ENCODE measurements at regions not wholly inside any gene's neighbourhood (a gene's known extent, or its start where the extent isn't known, plus 50 kb on each side); places are given as distances from the start of the nearest gene placed in this dataset.

DNA sequence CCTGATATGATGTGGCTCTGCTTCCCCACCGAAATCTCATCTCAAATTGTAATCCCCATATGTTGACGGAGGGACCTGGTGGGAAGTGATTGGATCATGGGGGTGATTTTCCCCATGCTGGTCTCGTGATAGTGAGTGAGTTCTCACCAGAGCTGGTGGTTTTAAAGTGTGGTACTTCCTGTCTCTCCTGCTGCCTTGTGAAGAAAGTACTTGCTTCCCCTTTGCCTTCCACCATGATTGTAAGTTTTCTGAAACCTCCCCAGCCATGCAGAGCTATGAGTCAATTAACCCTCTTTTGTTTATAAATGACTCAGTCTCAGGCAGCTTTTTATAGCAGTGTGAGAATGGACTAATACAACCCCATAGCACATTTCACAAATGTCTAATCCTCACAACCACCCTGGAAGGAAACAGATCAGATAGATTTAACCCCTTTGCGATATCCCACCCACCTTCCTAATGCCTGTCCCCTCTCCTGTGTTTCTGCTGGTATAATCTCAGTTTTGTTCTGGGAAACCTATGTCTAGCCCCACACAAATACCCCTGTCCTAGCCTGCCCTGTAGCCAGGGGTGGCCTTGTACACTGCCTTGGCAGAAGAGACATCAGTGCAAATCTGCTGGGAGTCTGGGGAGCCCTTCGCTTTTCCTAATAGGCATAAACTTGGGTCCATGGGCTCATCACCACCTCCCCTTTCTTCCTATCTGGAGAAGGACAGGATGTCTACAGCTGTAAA lies 157.0 kb upstream of the RAI14 start:
- in situ Hi-C loops (cut with MboI; ENCODE audit: low sequenced_read_pairs), result loop anchor here (25.0 kb wide), 1 partner anchor 413 kb away; the partner anchor contains the start of genes BRIX1 and RAD1

GRCh38 chr5:34500236-34500847 lies 155.8 kb upstream of the RAI14 start:
- in situ Hi-C loops (cut with MboI; ENCODE audit: low sequenced_read_pairs), result no loop called here

GRCh38 chr5:34501016-34501415 lies 155.1 kb upstream of the RAI14 start:
- in situ Hi-C loops (cut with MboI; ENCODE audit: low sequenced_read_pairs), result no loop called here

DNA sequence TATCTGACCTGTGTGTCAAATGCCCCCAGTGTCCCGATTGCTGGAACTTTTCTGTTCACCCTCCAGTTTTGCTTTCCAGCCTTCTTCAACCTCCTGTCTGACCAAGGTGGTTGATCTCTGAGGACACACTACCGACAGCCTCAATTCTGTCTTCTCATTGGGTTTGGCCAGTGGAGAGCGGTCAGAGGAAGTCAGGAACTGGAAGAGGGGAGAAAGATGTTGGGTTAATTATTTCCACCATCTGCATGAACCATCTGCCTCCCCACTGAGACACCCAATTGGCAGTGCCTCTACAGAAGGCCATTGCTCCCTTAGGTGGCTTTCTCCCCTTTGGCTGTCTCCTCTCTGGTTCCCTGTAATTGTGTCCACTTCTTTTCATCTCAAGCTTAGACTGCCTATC lies 154.3 kb upstream of the RAI14 start:
- in situ Hi-C loops (cut with MboI; ENCODE audit: low sequenced_read_pairs), result no loop called here

DNA sequence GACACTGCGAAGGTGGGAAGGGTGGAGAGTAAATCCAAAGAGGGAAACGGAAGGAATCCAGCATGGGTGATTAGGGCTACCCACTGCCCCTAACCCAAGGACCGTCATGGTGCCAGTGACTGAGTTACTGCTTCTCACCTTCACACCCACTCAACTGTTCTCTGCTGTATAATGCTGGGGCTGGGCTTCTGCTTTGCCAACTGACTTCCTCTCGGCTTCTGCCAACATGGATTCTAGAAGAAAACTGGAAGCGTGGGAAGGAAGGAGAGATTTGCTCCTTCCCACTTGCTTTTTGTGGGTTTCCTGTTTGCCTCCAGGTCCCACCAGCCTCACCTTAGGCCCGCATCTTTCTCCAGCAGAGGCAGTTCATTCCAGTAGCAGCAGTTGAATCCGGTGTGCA lies 153.5 kb upstream of the RAI14 start:
- in situ Hi-C loops (cut with MboI; ENCODE audit: low sequenced_read_pairs), result no loop called here

GRCh38 chr5:34503379-34504253 lies 152.5 kb upstream of the RAI14 start:
- in situ Hi-C loops (cut with MboI; ENCODE audit: low sequenced_read_pairs), result no loop called here

GRCh38 chr5:34504967-34505366 lies 151.2 kb upstream of the RAI14 start:
- in situ Hi-C loops (cut with MboI; ENCODE audit: low sequenced_read_pairs), result no loop called here

GRCh38 chr5:34505731-34506130 lies 150.4 kb upstream of the RAI14 start:
- in situ Hi-C loops (cut with MboI; ENCODE audit: low sequenced_read_pairs), result no loop called here

GRCh38 chr5:34507933-34508332 lies 148.2 kb upstream of the RAI14 start:
- in situ Hi-C loops (cut with MboI; ENCODE audit: low sequenced_read_pairs), result no loop called here

GRCh38 chr5:34509392-34509791 lies 146.7 kb upstream of the RAI14 start:
- in situ Hi-C loops (cut with MboI; ENCODE audit: low sequenced_read_pairs), result no loop called here

DNA sequence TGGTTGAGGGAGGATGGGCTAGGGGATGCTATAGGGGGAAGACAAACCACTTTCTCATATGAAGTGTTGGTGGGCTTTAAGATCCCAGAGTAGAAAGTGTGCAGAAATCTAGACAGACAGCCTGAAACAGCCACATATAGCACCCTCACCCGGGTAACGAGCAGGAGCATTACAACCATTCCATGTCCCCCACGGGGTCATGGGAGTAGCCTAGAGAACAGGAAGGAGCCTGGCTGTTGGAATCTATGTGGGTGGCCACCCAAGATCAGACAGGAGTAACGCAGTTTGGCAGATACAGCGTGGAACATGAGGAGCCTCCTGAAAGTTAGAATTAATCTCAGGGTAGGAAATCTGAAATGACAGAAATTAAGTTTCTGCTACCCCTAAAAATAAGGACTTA lies 146.1 kb upstream of the RAI14 start:
- in situ Hi-C loops (cut with MboI; ENCODE audit: low sequenced_read_pairs), result no loop called here

DNA sequence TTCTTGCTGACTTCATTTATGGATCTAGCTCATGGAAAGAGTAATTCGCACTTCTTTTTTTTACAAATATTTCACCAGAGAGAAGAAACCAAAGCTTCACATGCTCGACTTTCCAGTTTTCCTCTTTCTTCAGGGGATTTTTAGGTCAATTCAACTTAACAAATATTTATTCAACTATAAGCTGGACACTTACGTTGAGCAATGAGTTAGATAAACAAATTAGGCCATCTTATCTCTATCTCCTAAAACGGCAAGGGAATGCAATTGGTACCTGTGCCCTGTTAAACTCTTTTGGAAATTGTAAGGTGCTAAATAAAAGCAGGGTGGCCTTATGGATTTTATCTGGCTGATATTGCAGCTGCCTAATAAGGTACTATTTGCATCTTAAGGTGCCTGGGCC lies 145.1 kb upstream of the RAI14 start:
- in situ Hi-C loops (cut with MboI; ENCODE audit: low sequenced_read_pairs), result no loop called here

GRCh38 chr5:34511481-34511880 lies 144.6 kb upstream of the RAI14 start:
- in situ Hi-C loops (cut with MboI; ENCODE audit: low sequenced_read_pairs), result no loop called here

DNA sequence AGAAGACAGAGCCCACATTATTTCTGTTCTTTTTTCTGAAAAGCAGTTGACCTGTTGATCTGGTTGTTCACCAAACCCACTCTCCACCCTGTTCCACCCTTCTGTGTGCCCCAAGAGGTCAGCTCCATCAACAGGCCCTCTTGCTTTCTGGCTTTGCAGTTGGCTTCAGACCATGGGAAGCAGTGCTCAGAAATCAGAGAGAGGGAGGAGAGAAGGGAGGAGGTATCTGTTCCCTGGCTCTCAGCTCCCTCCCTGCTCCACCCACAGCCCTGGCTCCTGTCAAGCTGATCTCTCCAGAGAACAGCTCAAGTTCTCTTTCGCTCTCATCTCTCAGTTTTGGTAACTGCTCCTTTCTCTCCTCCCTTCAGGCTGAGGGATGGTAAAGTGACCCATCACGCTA lies 144.2 kb upstream of the RAI14 start:
- in situ Hi-C loops (cut with MboI; ENCODE audit: low sequenced_read_pairs), result no loop called here

DNA sequence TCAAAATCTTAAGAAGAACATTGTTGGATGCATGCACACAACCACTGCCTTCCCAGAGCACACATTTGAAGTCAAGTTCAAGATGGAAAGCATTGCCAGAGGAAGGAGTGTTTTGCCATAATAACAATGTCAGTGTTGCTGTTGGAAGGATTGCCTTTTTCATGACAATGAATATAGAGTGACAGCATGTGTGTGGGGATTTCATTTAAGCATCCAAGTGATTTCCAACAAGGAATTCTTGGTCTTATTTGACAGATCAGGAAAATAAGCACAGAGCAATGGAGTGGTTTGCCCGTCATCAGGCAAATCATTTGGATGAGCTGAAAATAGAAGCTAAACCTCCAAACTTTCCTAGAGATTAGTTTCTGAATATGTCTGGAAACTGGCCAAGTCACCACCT lies 140.0 kb upstream of the RAI14 start:
- in situ Hi-C loops (cut with MboI; ENCODE audit: low sequenced_read_pairs), result no loop called here

DNA sequence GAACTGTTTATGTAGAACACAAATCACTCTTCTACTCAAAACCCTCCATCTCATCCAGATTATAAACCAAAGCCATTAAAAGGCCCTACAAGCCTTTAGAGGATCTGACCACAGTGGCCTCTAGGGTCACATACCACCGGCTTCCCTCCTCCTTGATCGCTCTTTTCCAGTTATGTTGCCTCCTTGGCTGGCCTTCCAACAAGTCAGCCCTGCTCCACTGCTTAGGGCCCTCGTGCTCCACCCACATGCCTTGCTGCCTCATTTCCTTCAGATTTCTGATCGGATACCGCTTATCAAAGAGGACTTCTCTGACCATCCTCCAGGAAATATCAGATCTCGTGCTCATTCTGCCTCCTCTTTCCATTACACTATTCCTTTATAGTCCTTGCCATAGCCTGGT lies 139.4 kb upstream of the RAI14 start:
- in situ Hi-C loops (cut with MboI; ENCODE audit: low sequenced_read_pairs), result no loop called here

DNA sequence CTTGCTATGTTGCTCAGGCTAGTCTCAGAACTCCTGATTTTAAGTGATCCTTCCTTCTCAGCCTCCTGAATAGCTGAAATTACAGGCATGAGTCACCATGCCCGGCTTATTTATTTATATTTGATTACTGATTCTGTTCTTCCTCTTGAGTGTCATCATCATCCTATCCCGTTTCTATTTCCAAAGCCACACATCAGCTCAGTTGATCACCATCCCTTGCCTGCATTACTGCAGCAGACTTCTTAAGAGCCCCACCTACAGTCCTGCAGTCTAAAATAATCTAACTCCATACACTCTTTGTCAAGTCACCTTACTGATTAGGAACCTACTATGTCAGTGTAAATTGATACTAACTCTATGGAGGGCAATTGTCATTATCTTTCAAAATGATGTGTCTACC lies 138.9 kb upstream of the RAI14 start:
- in situ Hi-C loops (cut with MboI; ENCODE audit: low sequenced_read_pairs), result no loop called here

GRCh38 chr5:34519489-34520220 lies 136.5 kb upstream of the RAI14 start:
- in situ Hi-C loops (cut with MboI; ENCODE audit: low sequenced_read_pairs), result no loop called here

DNA sequence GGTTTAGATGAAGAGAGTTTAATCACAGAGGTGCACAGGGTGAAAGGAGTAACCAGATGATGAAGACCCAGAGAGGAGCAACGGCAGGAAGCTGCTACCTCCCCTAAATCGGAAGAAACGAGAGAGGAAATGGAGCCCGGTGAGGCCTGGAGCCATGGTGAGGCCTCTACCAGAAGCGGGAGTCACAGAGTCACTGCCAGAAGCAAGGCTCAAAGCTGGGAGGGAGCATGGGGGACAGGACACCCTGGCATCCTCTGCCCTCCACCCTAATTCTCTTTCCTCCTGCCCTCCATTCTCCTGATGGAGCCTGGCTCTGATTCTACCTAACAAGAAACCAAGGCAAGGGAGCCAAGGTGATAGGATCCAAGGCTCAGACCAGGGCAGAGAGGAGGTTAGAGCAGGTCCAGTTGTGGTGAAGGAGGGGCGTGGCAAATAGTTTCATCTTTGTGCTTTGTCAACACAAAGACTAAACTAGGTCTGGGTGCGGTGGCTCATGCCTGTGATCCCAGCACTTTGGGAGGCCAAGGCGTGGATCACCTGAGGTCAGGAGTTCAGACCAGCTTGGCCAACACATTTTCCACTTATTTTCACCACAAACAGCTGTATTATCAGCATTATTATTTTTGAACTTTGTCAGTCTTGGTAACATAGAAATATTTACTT lies 134.4 kb upstream of the RAI14 start:
- in situ Hi-C loops (cut with MboI; ENCODE audit: low sequenced_read_pairs), result no loop called here

GRCh38 chr5:34522599-34523386 lies 133.3 kb upstream of the RAI14 start:
- in situ Hi-C loops (cut with MboI; ENCODE audit: low sequenced_read_pairs), result no loop called here
